ENCODE measurements at regions not wholly inside any gene's neighbourhood (a gene's known extent, or its start where the extent isn't known, plus 50 kb on each side); places are given as distances from the start of the nearest gene placed in this dataset.

GRCh38 chr7:142428094-142428493 is 170.2 kb upstream of the PRSS58 start:
- Histone ChIP-seq H3K4me3 (no peak overlapping the region), H3K4me1 (replicated peaks; ENCODE audit: insufficient read depth) (no peaks in the 10 kb centered on the region), H3F3A (ENCODE audit: insufficient read depth, low read depth) (no peaks in the 10 kb centered on the region), H2AFZ (no peak overlapping the region), H3K36me3 (ENCODE audit: low read depth) (no peaks in the 10 kb centered on the region), H3K27ac (no peak overlapping the region), H4K20me1 (ENCODE audit: insufficient read depth) (no peaks in the 10 kb centered on the region), H3K9me3 (ENCODE audit: insufficient read depth, low read depth) (no peaks in the 10 kb centered on the region), H3K9me2 (ENCODE audit: insufficient read depth) (no peaks in the 10 kb centered on the region), H3K79me2 (ENCODE audit: low read depth) (no peaks in the 10 kb centered on the region), H3K27me3 (ENCODE audit: insufficient read depth, low read depth) (no peaks in the 10 kb centered on the region), H3K4me2 (no peak overlapping the region)
- TF ChIP-seq CTCF (conservative IDR thresholded peaks at IDR 0.05) (no peak), EZH2 (IDR thresholded peaks at IDR 0.05; ENCODE audit: low read depth) (no peak)
- BruUV-seq (replicated peaks): no TSS peak
- ChIA-PET POLR2A (ENCODE audit: unreplicated experiment) (no interaction called here), CTCF (interaction anchor here (0.6 kb wide), 1 partner anchor 9 kb away, joined by 5 read pairs; no protein-coding TSS in a partner anchor)
- DNase-seq: no peak
- intact Hi-C loops (cut with micrococcal nuclease; ENCODE audit: unreplicated experiment): no loop called here

- no peaks in the 10 kb centered on the region for H3K9me2 ChIP-seq (ENCODE audit: insufficient read depth)
- no peaks in the 10 kb centered on the region for H4K20me1 ChIP-seq (ENCODE audit: insufficient read depth)
- H3K4me2 ChIP-seq: no peak overlapping the region
- H3K4me3 ChIP-seq: no peak overlapping the region
- no peaks in the 10 kb centered on the region for H3K79me2 ChIP-seq (ENCODE audit: low read depth)
- H3K36me3 ChIP-seq (ENCODE audit: low read depth): no peaks in the 10 kb centered on the region
- peaks cover 9% of the 10 kb centered on the region for H3K4me1 ChIP-seq (replicated peaks; ENCODE audit: insufficient read depth)
- intact Hi-C loops (cut with micrococcal nuclease; ENCODE audit: unreplicated experiment): no loop called here
- POLR2A ChIA-PET (ENCODE audit: unreplicated experiment): no interaction called here
- CTCF ChIA-PET: interaction anchor here (1.2 kb wide), 1 partner anchor 58 kb away, joined by 3 read pairs; no protein-coding TSS in a partner anchor
- H2AFZ ChIP-seq: no peak overlapping the region
- no peaks in the 10 kb centered on the region for H3K9me3 ChIP-seq (ENCODE audit: insufficient read depth, low read depth)
- no peaks in the 10 kb centered on the region for H3F3A ChIP-seq (ENCODE audit: insufficient read depth, low read depth)
- H3K27me3 ChIP-seq (ENCODE audit: insufficient read depth, low read depth): no peaks in the 10 kb centered on the region
- no peak for TF ChIP-seq EZH2 (IDR thresholded peaks at IDR 0.05; ENCODE audit: low read depth)
- TF ChIP-seq CTCF (conservative IDR thresholded peaks at IDR 0.05): no peak
- BruUV-seq (replicated peaks): no TSS peak
- no peak for DNase-seq
- no peak overlapping the region for H3K27ac ChIP-seq
Observed at GRCh38 chr7:142425281-142425680, 167.4 kb upstream of the PRSS58 start.

GRCh38 chr7:142422621-142423020 is 164.8 kb upstream of the PRSS58 start:
- H4K20me1 ChIP-seq (ENCODE audit: insufficient read depth): no peaks in the 10 kb centered on the region
- H3F3A ChIP-seq (ENCODE audit: insufficient read depth, low read depth): no peaks in the 10 kb centered on the region
- H3K9me2 ChIP-seq (ENCODE audit: insufficient read depth): no peaks in the 10 kb centered on the region
- H3K27ac ChIP-seq: no peak overlapping the region
- BruUV-seq (replicated peaks): no TSS peak
- H3K9me3 ChIP-seq (ENCODE audit: insufficient read depth, low read depth): no peaks in the 10 kb centered on the region
- H3K4me3 ChIP-seq: no peak overlapping the region
- CTCF ChIA-PET: interaction anchor here (1.3 kb wide), 1 partner anchor 8 kb away, joined by 3 read pairs; no protein-coding TSS in a partner anchor
- TF ChIP-seq EZH2 (IDR thresholded peaks at IDR 0.05; ENCODE audit: low read depth) (no peak), CTCF (conservative IDR thresholded peaks at IDR 0.05) (no peak)
- no peaks in the 10 kb centered on the region for H3K36me3 ChIP-seq (ENCODE audit: low read depth)
- DNase-seq: no peak
- H3K4me1 ChIP-seq (replicated peaks; ENCODE audit: insufficient read depth): peaks cover 9% of the 10 kb centered on the region
- intact Hi-C loops (cut with micrococcal nuclease; ENCODE audit: unreplicated experiment): loop anchor here (5.0 kb wide), 2 partner anchors 95 to 585 kb away; no protein-coding TSS in a partner anchor
- POLR2A ChIA-PET (ENCODE audit: unreplicated experiment): no interaction called here
- no peaks in the 10 kb centered on the region for H3K79me2 ChIP-seq (ENCODE audit: low read depth)
- no peak overlapping the region for H2AFZ ChIP-seq
- no peak overlapping the region for H3K4me2 ChIP-seq
- H3K27me3 ChIP-seq (ENCODE audit: insufficient read depth, low read depth): no peaks in the 10 kb centered on the region

All from PC-9 (cell line).